Lower leg skin (tissue), 4 donors: ENCODE measurements at regions not wholly inside any gene's neighbourhood (a gene's known extent, or its start where the extent isn't known, plus 50 kb on each side); places are given as distances from the start of the nearest gene placed in this dataset.

Source experiments
- DNase-seq, 2 donors: peaks; one replicate each; pipeline ENCODE4 v3.0.0-alpha.2; 2019; ENCODE audit warnings: low spot score in 2 of 2
- H3K4me3 ChIP-seq: fragments of 200-600 bp; sonication (generic); 2 replicates; pipeline ENCODE4 v1.5.1; 2017; ENCODE audit warnings: mild to moderate bottlenecking, low read depth; ENCODE audit not compliant: poor library complexity, severe bottlenecking
- CTCF ChIP-seq, 3 donors: fragments of 450-650 bp; IDR thresholded peaks; one replicate each; pipeline ENCODE4 v1.5.1; 2016; ENCODE audit warnings: antibody characterized with exemption in 3 of 3, mild to moderate bottlenecking in 3 of 3, moderate library complexity in 2 of 3
- POLR2A ChIP-seq, 2 donors: fragments of 450-650 bp; IDR thresholded peaks; one replicate each; pipeline ENCODE4 v1.6.1; 2016 to 2017; ENCODE audit warnings: antibody characterized with exemption in 2 of 2, mild to moderate bottlenecking in 1 of 2, moderate library complexity in 1 of 2
- WGBS, 2 donors: methylation state at CpG; one replicate each; pipeline ENCODE4 v1.1.5; 2018; 5-methylcytosine and 5-hydroxymethylcytosine counted together
- intact Hi-C: fragments of 100-400 bp; cut with DNase I; formaldehyde crosslinking; loops from one replicate; pipeline ENCODE4 v1.15.0; 2023; ENCODE audit warnings: low total_unique reads

- no peak for TF ChIP-seq POLR2A (IDR thresholded peaks at IDR 0.05)
- TF ChIP-seq CTCF (IDR thresholded peaks at IDR 0.05) = no peak
- intact Hi-C loops = no loop called here
- no peak overlapping the region for H3K4me3 ChIP-seq
- no peak for DNase-seq
- WGBS, 2 donors = 58 to 60% methylated on average over 3 of the region's 3 CpGs
Observed at GRCh38 chr1:99465176-99465900, 180.6 kb upstream of the PALMD start.

- no peak overlapping the region for H3K4me3 ChIP-seq
- WGBS, 2 donors = 74 to 80% methylated on average over 4 of the region's 4 CpGs
- TF ChIP-seq POLR2A (IDR thresholded peaks at IDR 0.05) (no peak), CTCF (IDR thresholded peaks at IDR 0.05) (no peak)
- intact Hi-C loops = no loop called here
- no peak for DNase-seq
Observed at GRCh38 chr1:99467645-99468044, 178.3 kb upstream of the PALMD start.

- TF ChIP-seq POLR2A (IDR thresholded peaks at IDR 0.05) (no peak), CTCF (IDR thresholded peaks at IDR 0.05) (no peak)
- intact Hi-C loops = no loop called here
- no peak overlapping the region for H3K4me3 ChIP-seq
- WGBS, 2 donors = 39 to 62% methylated on average over 2 of the region's 2 CpGs
- DNase-seq = no peak
Observed at GRCh38 chr1:99469550-99469971, 176.4 kb upstream of the PALMD start.

GRCh38 chr1:99472893-99473292 lies 173.0 kb upstream of the PALMD start:
- 91 to 95% methylated on average over 4 of the region's 4 CpGs for WGBS, 2 donors
- intact Hi-C loops = no loop called here
- H3K4me3 ChIP-seq = no peak overlapping the region
- no peak for DNase-seq
- TF ChIP-seq POLR2A (IDR thresholded peaks at IDR 0.05) (no peak), CTCF (IDR thresholded peaks at IDR 0.05) (no peak)

- intact Hi-C loops = no loop called here
- WGBS, 2 donors = 57 to 65% methylated on average over 1 of the region's 1 CpG
- TF ChIP-seq POLR2A (IDR thresholded peaks at IDR 0.05) = no peak
- TF ChIP-seq CTCF (IDR thresholded peaks at IDR 0.05) = no peak
Observed at GRCh38 chr1:99474350-99474893, 171.5 kb upstream of the PALMD start.

GRCh38 chr1:99476058-99476457 lies 169.9 kb upstream of the PALMD start:
- intact Hi-C loops = no loop called here
- H3K4me3 ChIP-seq = no peak overlapping the region
- no peak for DNase-seq
- TF ChIP-seq CTCF (IDR thresholded peaks at IDR 0.05) = no peak
- no peak for TF ChIP-seq POLR2A (IDR thresholded peaks at IDR 0.05)
- 86% methylated on average over 3 of the region's 3 CpGs for WGBS, 2 donors

More at GRCh38 chr1:99474350-99474893, 171.5 kb upstream of the PALMD start:
- H3K4me3 ChIP-seq = no peak overlapping the region
- no peak for DNase-seq
